Neural cell (in vitro differentiated cells): ENCODE measurements at regions not wholly inside any gene's neighbourhood (a gene's known extent, or its start where the extent isn't known, plus 50 kb on each side); places are given as distances from the start of the nearest gene placed in this dataset.

Source experiments
- H2AFZ ChIP-seq: fragments of 200-600, 300-800 bp; sonication (generic), shearing (Covaris generic); 2 replicates; pipeline ENCODE4 v1.6.0; 2014; ENCODE audit warnings: low read depth, mild to moderate bottlenecking, antibody characterized with exemption, low read length, moderate library complexity
- H3F3A ChIP-seq: fragments of 200-600 bp; shearing (Covaris generic); 2 replicates; pipeline ENCODE4 v1.6.1; 2016; ENCODE audit warnings: mild to moderate bottlenecking, moderate library complexity, mixed read lengths, antibody characterized with exemption, low read length; ENCODE audit not compliant: insufficient read depth, poor library complexity, severe bottlenecking
- H3K27ac ChIP-seq: fragments of 200-600, 300-800 bp; sonication (generic), shearing (Covaris generic); 2 replicates; pipeline ENCODE4 v1.5.1; 2014; ENCODE audit warnings: mild to moderate bottlenecking, low read length, moderate library complexity
- H3K27me3 ChIP-seq: fragments of 300-800, 200-600 bp; sonication (generic), shearing (Covaris generic); 2 replicates; pipeline ENCODE4 v1.6.0; 2014; ENCODE audit warnings: mild to moderate bottlenecking, low read depth, low read length, moderate library complexity; ENCODE audit not compliant: insufficient read depth
- H3K36me3 ChIP-seq: fragments of 300-800, 200-600 bp; sonication (generic), shearing (Covaris generic); 2 replicates; pipeline ENCODE4 v1.5.1; 2014; ENCODE audit warnings: mild to moderate bottlenecking, antibody characterized with exemption, low read length, moderate library complexity; ENCODE audit not compliant: insufficient read depth
- H3K4me2 ChIP-seq: fragments of 300-800, 200-600 bp; sonication (generic), shearing (Covaris generic); 2 replicates; pipeline ENCODE4 v1.6.0; 2014; ENCODE audit warnings: mild to moderate bottlenecking, low read length
- H3K4me3 ChIP-seq: fragments of 300-800, 200-600 bp; sonication (generic), shearing (Covaris generic); 2 replicates; pipeline ENCODE4 v1.5.1; 2014; ENCODE audit warnings: mild to moderate bottlenecking, low read length, moderate library complexity
- H3K79me2 ChIP-seq: fragments of 200-600 bp; shearing (Covaris generic); replicated peaks from 2 replicates; pipeline ENCODE4 v1.6.0; 2014; ENCODE audit warnings: mild to moderate bottlenecking, low read length, moderate library complexity; ENCODE audit not compliant: insufficient read depth
- H3K9ac ChIP-seq: fragments of 300-800, 200-600 bp; sonication (generic), shearing (Covaris generic); 2 replicates; pipeline ENCODE4 v1.6.1; 2016; ENCODE audit warnings: mild to moderate bottlenecking, low read length, mixed read lengths
- H3K9me2 ChIP-seq: fragments of 200-600 bp; shearing (Covaris generic); 2 replicates; pipeline ENCODE4 v1.6.1; 2016; ENCODE audit warnings: mild to moderate bottlenecking, low read length, mixed read lengths; ENCODE audit not compliant: insufficient read depth
- H3K9me3 ChIP-seq: fragments of 200-600, 300-800 bp; sonication (generic), shearing (Covaris generic); 2 replicates; pipeline ENCODE4 v1.6.1; 2016; ENCODE audit warnings: mild to moderate bottlenecking, mixed run types, low read length, moderate library complexity, mixed read lengths
- H4K20me1 ChIP-seq: fragments of 200-600 bp; shearing (Covaris generic); 2 replicates; pipeline ENCODE4 v1.6.1; 2016; ENCODE audit warnings: mild to moderate bottlenecking, mixed run types; ENCODE audit not compliant: insufficient read depth
- CTCF ChIP-seq: fragments of 450-650 bp; IDR thresholded peaks from 2 replicates; pipeline ENCODE4 v1.5.1; 2014; ENCODE audit warnings: antibody characterized with exemption, mild to moderate bottlenecking, moderate library complexity; ENCODE audit not compliant: poor library complexity, severe bottlenecking
- EP300 ChIP-seq: fragments of 450-650 bp; conservative IDR thresholded peaks from 2 replicates; pipeline ENCODE4 v1.6.1; 2014; ENCODE audit warnings: antibody characterized with exemption, mild to moderate bottlenecking, moderate library complexity; ENCODE audit not compliant: poor library complexity, severe bottlenecking
- EZH2 ChIP-seq: fragments of 200-600, 300-800 bp; shearing (Covaris generic), sonication (generic); IDR thresholded peaks from 2 replicates; pipeline ENCODE4 v1.6.1; 2014; ENCODE audit warnings: antibody characterized with exemption, low read length, borderline replicate concordance, mild to moderate bottlenecking; ENCODE audit not compliant: insufficient read depth, poor library complexity, severe bottlenecking
- MXI1 ChIP-seq: fragments of 450-650 bp; conservative IDR thresholded peaks from 2 replicates; pipeline ENCODE4 v1.6.1; 2014; ENCODE audit warnings: antibody characterized with exemption, mild to moderate bottlenecking; ENCODE audit not compliant: poor library complexity, severe bottlenecking
- POLR2AphosphoS5 ChIP-seq: IDR thresholded peaks from 2 replicates; pipeline ENCODE4 v1.6.1; 2012
- RAD21 ChIP-seq: fragments of 450-650 bp; conservative IDR thresholded peaks from 2 replicates; pipeline ENCODE4 v1.6.1; 2014; ENCODE audit warnings: antibody characterized with exemption, mild to moderate bottlenecking, moderate library complexity
- REST ChIP-seq: IDR thresholded peaks from 2 replicates; pipeline ENCODE4 v1.6.1; 2012; ENCODE audit warnings: borderline replicate concordance
- SMC3 ChIP-seq: fragments of 450-650 bp; conservative IDR thresholded peaks from 2 replicates; pipeline ENCODE4 v1.6.1; 2014; ENCODE audit warnings: antibody characterized with exemption, mild to moderate bottlenecking, moderate library complexity; ENCODE audit not compliant: poor library complexity
- TAF1 ChIP-seq: IDR thresholded peaks from 2 replicates; pipeline ENCODE4 v1.6.1; 2012; ENCODE audit warnings: low read depth

GRCh38 chr3:17969244-17969643 is 226.8 kb upstream of the TBC1D5 start:
- no peak for TF ChIP-seq SMC3
- no peak for TF ChIP-seq EZH2
- no peak for TF ChIP-seq MXI1
- TF ChIP-seq RAD21, result no peak
- no peak for TF ChIP-seq POLR2AphosphoS5
- no peak for TF ChIP-seq EP300
- no peak for TF ChIP-seq TAF1
- no peak for TF ChIP-seq CTCF
- TF ChIP-seq REST, result no peak

GRCh38 chr3:17967953-17968607 is 225.6 kb upstream of the TBC1D5 start:
- Histone ChIP-seq H3K9me3 (no peaks in the 10 kb centered on the region), H3K9ac (no peak overlapping the region), H3K36me3 (no peaks in the 10 kb centered on the region), H3K9me2 (no peaks in the 10 kb centered on the region), H3F3A (no peaks in the 10 kb centered on the region), H3K4me2 (no peak overlapping the region), H3K27me3 (no peaks in the 10 kb centered on the region), H4K20me1 (no peaks in the 10 kb centered on the region), H3K79me2 (no peaks in the 10 kb centered on the region), H2AFZ (no peak overlapping the region), H3K4me3 (no peak overlapping the region), H3K27ac (no peak overlapping the region)
- no peak for TF ChIP-seq MXI1
- no peak for TF ChIP-seq CTCF
- no peak for TF ChIP-seq EZH2
- TF ChIP-seq SMC3, result no peak
- no peak for TF ChIP-seq REST
- TF ChIP-seq RAD21, result no peak

More at GRCh38 chr3:17969244-17969643, 226.8 kb upstream of the TBC1D5 start:
- Histone ChIP-seq H3K79me2 (no peaks in the 10 kb centered on the region), H2AFZ (no peak overlapping the region), H3K9me2 (no peaks in the 10 kb centered on the region), H3K9me3 (no peaks in the 10 kb centered on the region), H3K4me2 (no peak overlapping the region), H3K27ac (no peak overlapping the region), H3K9ac (no peak overlapping the region), H3K36me3 (no peaks in the 10 kb centered on the region), H3K27me3 (no peaks in the 10 kb centered on the region), H4K20me1 (no peaks in the 10 kb centered on the region), H3F3A (no peaks in the 10 kb centered on the region), H3K4me3 (no peak overlapping the region)
